Middle frontal gyrus (tissue), 1 donor: ENCODE measurements at regions not wholly inside any gene's neighbourhood (a gene's known extent, or its start where the extent isn't known, plus 50 kb on each side); places are given as distances from the start of the nearest gene placed in this dataset.
"Not testable (repeated sequence)": the region's sequence is repeated elsewhere in the genome, so short reads cannot be mapped to it uniquely, and the experiment has no call there.

Experiments used
- DNase-seq: peaks from one replicate; pipeline ENCODE4 v3.0.0-alpha.2; 2015; ENCODE audit warnings: low spot score; ENCODE audit errors: extremely low spot score

DNA sequence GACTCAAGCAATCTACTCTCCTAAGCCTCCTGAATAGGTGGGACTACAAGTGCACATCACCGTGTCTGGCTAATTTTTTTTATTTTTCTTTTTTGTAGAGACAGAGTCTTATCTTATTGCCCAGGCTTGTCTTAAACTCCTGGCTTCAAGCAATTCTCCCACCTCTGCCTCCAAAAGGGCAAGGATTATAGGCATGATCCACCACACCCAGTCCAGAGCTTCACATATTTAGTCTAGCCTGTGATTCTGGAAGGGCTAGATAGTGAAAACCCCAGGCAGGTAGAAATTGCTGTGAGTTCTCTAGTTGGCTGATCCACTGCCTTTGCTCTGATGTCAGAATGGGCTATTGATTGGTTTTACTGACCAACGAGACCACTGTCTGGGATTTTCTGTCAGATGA is 854.6 kb upstream of the MIR17HG start:
- no peak for DNase-seq

DNA sequence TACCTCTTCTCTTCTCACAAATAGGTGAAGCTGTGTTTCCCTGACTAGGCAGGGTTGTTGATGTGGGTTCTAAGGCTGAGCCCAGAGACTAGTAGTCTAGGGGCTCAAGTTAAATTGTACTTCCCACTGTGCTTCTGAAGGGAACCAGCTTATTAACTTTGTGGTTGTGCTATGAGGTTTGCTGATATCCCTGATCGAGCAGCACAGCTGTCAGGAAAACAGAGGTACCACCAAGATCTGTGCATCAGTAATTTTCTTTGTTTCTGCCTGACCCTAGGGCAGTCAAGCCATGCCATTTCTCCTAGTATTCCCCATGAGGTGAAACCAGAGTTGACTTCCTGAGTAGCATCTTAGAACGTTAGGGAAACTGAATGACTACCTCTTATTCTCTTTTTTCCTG is 853.8 kb upstream of the MIR17HG start:
- DNase-seq = no peak

- DNase-seq = not testable (repeated sequence)
Measured at GRCh38 chr13:90494849-90495248, 852.6 kb upstream of the MIR17HG start.

- DNase-seq = no peak
Measured at GRCh38 chr13:90498096-90498495, 849.4 kb upstream of the MIR17HG start.

DNA sequence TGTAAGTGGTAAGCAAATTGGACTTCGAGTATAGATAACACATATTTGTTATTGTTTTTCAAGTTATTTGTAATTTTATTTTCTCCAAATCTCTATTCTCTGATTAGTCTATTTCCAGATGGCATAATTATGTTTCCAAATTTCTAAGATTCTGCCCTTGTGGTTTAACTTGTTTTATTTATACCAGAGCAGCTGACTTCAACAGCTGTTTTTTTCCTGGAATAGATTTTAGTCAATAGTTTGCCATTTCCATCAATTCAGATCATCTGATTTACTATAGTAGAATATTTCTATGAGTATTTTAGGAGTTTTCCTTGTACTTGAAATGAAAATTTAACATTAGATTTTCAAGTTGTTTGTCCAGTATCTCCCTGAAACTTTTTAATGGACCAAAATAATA is 848.7 kb upstream of the MIR17HG start:
- no peak for DNase-seq

- no peak for DNase-seq
Measured at GRCh38 chr13:90500569-90500968, 846.9 kb upstream of the MIR17HG start.

- DNase-seq = no peak
Measured at GRCh38 chr13:90502153-90502552, 845.3 kb upstream of the MIR17HG start.

DNA sequence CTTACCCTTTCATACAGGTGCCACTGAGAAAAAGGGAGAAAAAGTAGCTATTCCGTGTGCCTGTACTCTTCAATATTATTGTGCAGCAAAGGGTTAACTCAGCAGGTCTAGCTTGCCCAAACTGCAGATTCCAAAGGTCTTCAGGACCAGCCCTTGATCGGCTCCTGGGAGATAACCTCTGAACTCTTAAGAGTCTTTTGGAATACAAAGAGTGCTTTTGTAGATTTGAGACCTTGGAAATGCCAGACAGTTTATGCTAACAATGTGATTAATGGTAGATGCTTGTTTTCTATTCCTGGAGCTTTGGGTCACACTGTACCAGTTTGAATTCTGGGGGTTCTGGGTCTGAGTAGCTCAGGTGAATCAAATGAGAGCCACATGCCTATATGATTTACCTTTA is 844.7 kb upstream of the MIR17HG start:
- DNase-seq = no peak

DNA sequence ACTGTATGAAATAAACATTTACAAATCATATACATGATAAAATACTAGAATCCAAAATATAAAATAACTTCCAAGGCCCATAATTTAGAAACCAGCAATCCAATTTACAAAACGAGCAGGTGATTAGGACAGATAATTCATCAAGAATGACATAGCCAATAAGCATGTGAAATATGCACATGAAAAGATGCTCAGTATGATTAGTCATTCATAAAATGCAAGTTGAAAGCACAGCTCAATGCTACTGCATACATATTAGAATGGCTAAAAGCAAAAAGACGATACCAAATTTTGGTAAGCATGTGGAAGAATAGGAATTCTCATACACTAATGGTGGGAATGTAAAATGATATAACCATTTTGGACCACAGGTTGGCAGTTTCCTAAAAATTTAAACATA is 837.2 kb upstream of the MIR17HG start:
- no peak for DNase-seq

DNA sequence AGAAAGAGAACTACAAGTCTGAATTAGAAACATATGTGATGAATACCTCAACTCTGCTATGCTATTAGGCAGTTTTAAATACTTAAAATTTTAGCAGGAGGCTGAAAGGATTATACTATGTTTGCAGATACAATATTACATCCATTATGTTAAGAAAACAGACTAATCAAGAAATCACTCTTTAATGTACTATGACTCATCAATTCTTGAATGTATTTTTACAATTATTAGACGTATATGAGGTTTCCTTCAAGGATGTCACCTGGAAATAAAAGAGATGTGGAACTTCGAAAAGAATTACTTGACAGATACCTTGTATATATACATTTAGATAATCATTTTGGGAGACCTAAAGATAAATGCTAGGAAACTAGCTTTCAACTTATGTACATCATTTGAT is 835.6 kb upstream of the MIR17HG start:
- no peak for DNase-seq

GRCh38 chr13:90514712-90515111 is 832.8 kb upstream of the MIR17HG start:
- not testable (repeated sequence) for DNase-seq

DNA sequence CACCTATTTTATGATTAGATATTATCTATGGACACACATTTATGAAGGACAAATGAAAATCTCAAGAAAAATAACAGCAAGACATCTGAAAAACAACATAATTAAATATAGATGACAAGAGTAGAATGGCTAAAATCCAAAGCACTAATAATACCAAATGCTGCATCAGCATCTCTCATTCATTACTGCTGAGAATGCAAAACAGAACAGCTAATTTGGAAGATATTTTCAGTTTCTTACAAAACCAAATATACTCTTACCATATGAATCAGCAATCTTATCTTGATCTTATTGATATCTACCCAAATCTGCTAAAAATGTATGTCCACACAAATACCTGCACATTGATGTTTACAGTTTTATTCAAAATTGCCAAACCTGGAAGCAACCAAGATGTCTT is 829.1 kb upstream of the MIR17HG start:
- no peak for DNase-seq

- DNase-seq = no peak
Measured at GRCh38 chr13:90519157-90519556, 828.3 kb upstream of the MIR17HG start.

DNA sequence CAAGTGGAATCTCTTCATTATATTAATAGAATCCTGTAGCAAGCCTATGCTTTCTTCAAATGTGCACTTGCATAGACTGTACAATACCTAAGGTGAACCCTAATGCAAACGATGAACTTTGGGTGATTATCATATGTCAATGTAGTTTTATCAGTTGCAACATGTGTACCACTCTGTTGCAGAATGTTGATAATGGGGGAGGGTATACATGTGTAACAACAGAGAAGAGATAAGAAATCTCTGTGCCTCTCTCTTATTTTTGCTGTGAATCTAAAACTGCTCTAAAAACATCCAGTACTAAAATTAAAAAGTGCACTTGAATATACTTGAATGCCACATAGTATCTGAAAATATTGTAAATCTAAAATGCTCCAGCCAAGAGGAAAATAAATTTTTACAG is 820.8 kb upstream of the MIR17HG start:
- DNase-seq = no peak

- no peak for DNase-seq
Measured at GRCh38 chr13:90531744-90532143, 815.7 kb upstream of the MIR17HG start.

GRCh38 chr13:90532861-90533492 is 814.5 kb upstream of the MIR17HG start:
- no peak for DNase-seq

GRCh38 chr13:90533866-90534265 is 813.6 kb upstream of the MIR17HG start:
- DNase-seq = no peak

DNA sequence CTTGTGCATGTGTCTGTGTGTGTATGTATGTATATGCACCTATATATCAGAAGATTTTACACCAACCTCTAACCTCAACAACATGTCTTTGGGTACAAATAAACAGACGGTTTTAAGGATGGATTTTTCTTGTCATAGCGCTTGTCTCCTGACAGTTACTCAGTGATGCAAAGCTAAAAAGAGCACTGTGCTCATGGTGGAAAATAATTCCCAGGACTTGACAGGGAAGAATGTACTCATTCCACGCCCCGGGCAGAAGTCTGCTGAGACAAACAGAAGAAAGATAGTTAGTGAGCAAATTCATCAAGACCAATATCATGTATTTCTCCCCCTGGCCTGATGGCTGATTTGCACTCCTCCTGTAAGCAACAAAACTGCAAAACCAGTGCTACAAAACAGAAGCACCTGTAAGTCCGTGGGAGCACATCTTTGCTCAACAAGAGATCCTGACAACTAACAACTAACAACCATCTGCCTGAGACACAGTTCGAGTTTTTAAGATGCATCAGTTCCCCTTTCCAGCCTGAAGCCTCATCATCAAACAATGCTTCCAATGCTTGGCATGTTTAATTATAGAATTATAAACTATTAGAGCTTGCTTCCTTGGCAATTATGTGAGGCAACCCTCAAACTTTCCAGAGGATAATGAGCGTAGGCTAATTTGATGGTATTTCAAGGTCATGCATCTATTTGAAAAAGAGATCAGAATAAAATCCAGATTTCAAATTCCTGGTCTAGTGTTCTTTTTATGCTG is 812.7 kb upstream of the MIR17HG start:
- DNase-seq = no peak

DNA sequence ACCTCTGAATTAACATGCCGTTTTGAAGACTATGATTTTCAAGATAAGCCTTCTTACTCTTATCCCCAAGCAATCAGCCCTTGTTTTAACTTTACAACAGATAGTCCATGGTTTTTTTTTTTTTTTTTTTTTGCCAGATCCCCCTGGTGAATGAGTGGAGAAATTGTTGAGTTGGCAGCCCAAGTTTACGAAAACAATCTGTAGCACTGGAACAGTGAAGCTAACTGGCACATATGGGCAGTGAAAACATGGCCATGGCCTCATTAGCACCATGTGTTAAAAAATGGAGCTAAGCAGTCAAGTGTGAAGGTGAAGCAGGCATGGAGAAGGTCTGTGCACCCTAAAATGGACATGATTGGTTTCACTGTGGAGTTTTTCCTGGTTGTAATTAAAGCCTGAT is 812.1 kb upstream of the MIR17HG start:
- no peak for DNase-seq

DNA sequence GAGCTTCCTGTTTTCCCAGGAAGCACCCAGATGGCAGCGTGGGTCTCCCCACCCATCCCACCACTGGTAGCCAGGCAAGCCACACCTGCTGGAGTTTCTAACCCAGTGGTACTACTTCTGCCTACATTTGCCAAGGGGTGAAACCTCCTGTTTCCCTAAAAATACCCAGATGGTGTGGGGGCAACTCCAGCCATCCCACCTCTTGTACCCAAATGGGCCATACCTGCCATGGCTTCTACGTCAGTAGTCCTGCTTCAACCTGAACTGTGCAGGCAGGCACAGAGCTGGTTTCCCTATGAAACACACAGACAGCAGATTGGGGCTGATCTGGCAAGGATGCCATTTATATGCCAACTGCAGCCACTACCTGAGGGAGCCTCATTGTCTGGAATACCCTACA is 809.4 kb upstream of the MIR17HG start:
- DNase-seq = no peak

GRCh38 chr13:90541346-90541745 is 806.1 kb upstream of the MIR17HG start:
- DNase-seq = no peak

DNA sequence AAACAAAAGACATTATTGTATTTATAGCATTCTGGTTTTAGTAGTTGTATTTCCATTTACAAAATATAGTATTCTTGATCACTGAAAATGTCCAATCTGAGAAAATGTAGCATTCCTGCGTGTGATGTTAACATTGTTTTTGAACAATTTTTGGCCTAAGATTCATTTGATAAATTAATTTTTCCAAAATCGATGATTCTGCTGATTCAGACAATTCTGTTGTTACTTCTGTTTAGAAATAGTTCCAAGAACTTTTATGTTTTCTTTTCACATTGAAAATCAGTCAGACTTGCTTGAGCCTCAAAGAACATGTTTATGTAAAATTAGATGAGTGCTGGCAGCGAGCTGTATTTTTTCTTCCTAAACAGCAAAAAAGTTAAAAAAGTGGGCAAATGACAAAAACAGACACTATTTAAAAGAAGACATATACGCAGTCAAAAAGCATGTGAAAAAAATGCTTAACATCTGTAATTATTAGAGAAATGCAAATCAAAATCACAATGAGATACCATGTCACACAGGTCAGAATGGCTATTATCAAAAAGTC is 804.5 kb upstream of the MIR17HG start:
- no peak for DNase-seq
